Activated CD4-positive, alpha-beta memory T cell treated with anti-CD3 and anti-CD28 coated beads for 36 hours (primary cell): ENCODE measurements at regions not wholly inside any gene's neighbourhood (a gene's known extent, or its start where the extent isn't known, plus 50 kb on each side); places are given as distances from the start of the nearest gene placed in this dataset.
"Not testable (repeated sequence)": the region's sequence is repeated elsewhere in the genome, so short reads cannot be mapped to it uniquely, and the experiment has no call there.

Source experiments
- CTCF ChIA-PET: fragments of 350-600 bp; sonication (Branson Sonifier 250); formaldehyde crosslinking; loops from one replicate; lab custom pipeline; 2021; ENCODE audit warnings: antibody characterized with exemption, inconsistent platforms; lab: Charles Lee
- POLR2A ChIA-PET: fragments of 350-600 bp; sonication (Branson Sonifier 250); formaldehyde crosslinking; loops from one replicate; lab custom pipeline; 2021; ENCODE audit warnings: antibody characterized with exemption; lab: Charles Lee
- DNase-seq: peaks from one replicate; pipeline ENCODE4 v3.0.0-alpha.2; 2020
- H3K27ac Mint-ChIP-seq: one replicate; pipeline ENCODE4 v1.8.0; 2021; ENCODE audit warnings: mixed read lengths
- H3K27me3 Mint-ChIP-seq: one replicate; pipeline ENCODE4 v1.8.0; 2021; ENCODE audit warnings: mixed read lengths
- H3K36me3 Mint-ChIP-seq: one replicate; pipeline ENCODE4 v1.8.0; 2021; ENCODE audit warnings: mixed read lengths
- H3K4me1 Mint-ChIP-seq: one replicate; pipeline ENCODE4 v1.8.0; 2021; ENCODE audit warnings: low read depth, mixed read lengths
- H3K4me3 Mint-ChIP-seq: one replicate; pipeline ENCODE4 v1.8.0; 2021; ENCODE audit warnings: mild to moderate bottlenecking, mixed read lengths
- H3K9me3 Mint-ChIP-seq: one replicate; pipeline ENCODE4 v1.8.0; 2021; ENCODE audit warnings: mixed read lengths
- intact Hi-C: fragments of 100-400 bp; cut with micrococcal nuclease; formaldehyde crosslinking; loops from one replicate; pipeline ENCODE4 v1.15.1; 2023

GRCh38 chr22:26822313-26822712 lies 164.9 kb downstream of the MIAT start:
- no peak for DNase-seq
- H3K9me3 Mint-ChIP-seq: peaks cover 12% of the 10 kb centered on the region
- CTCF ChIA-PET: no interaction called here
- H3K36me3 Mint-ChIP-seq: peaks cover 12% of the 10 kb centered on the region
- POLR2A ChIA-PET: no interaction called here
- H3K27ac Mint-ChIP-seq: no peak overlapping the region
- H3K4me1 Mint-ChIP-seq: no peaks in the 10 kb centered on the region
- H3K27me3 Mint-ChIP-seq: no peaks in the 10 kb centered on the region
- no peak overlapping the region for H3K4me3 Mint-ChIP-seq
- intact Hi-C loops: no loop called here

GRCh38 chr22:26823966-26824365 lies 166.6 kb downstream of the MIAT start:
- H3K4me3 Mint-ChIP-seq: no peak overlapping the region
- CTCF ChIA-PET: interaction anchor here (0.6 kb wide), 2 partner anchors 52 to 147 kb away, joined by 3 read pairs; no protein-coding TSS in a partner anchor
- no peak for DNase-seq
- intact Hi-C loops: no loop called here
- H3K9me3 Mint-ChIP-seq: no peaks in the 10 kb centered on the region
- no peaks in the 10 kb centered on the region for H3K27me3 Mint-ChIP-seq
- H3K27ac Mint-ChIP-seq: no peak overlapping the region
- no peaks in the 10 kb centered on the region for H3K36me3 Mint-ChIP-seq
- POLR2A ChIA-PET: no interaction called here
- H3K4me1 Mint-ChIP-seq: no peaks in the 10 kb centered on the region

DNA sequence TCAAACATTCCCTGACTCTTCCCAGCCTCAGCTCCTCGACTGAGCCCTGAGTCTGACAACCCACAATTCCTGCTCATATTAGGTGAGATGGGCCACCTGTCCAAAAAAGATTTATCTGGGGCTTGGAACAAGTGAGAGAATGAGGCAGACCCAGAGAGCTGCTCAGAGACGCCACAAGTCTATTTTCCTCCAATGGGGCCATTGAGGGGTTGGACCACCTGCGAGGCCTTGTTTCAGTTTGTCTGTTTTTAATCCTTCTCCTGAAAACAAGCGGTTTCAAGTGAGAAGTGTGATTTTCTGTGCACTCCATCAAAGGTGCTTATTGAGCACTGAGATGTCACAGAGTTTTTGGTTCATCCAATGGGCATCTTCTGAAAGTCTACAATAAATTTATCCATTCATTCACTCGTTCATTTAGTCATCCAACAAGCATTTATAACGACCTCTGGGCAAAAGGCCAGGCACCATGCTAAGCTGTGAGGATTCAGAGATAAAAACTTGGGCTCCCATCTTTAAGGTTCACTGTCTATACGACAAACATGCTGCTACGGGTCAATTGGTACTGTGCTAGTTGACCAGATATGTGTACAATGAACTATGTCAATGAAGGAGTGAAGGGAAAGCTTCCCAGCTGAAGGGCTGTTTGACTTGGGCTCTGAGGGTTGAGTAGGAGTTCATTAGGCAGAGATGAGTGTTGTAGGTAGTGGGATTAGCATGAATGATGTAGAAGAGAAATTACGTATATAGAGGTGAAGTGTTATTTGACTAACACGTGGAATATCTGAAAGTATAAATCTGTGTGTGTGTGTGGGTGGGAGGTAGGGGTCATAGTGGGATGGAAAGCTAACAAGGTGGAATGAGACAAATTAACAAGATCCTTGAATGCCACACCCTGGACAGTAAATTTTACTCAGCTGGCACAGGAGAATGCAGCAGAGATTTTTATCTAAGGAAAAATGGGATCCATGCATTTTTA lies 168.9 kb downstream of the MIAT start:
- Mint-ChIP-seq H3K36me3 (no peaks in the 10 kb centered on the region), H3K4me1 (no peaks in the 10 kb centered on the region), H3K27me3 (no peaks in the 10 kb centered on the region), H3K4me3 (no peak overlapping the region), H3K27ac (no peak overlapping the region), H3K9me3 (no peaks in the 10 kb centered on the region)
- POLR2A ChIA-PET: no interaction called here
- CTCF ChIA-PET: no interaction called here
- DNase-seq: no peak
- intact Hi-C loops: no loop called here

DNA sequence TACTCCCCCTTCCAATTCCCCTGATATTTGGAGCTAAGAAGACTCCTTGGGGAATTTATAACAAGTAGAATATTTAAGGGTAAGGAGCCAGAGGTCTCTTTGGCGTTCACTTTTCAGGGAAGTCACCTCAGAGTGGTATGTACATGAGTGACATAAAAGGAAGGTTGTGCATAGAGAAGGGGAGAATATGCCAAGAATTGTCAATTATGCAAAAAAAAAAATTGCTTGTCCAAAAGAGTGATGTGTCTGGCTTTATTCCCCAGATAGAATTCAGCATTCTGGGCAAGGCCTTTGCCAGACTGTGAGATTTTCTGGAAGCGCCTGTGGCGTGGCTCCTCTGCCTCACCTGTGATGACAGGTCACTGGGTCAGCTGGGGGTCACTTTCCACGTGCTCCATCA lies 170.2 kb downstream of the MIAT start:
- no peaks in the 10 kb centered on the region for H3K27me3 Mint-ChIP-seq

GRCh38 chr22:26828311-26828710 lies 170.9 kb downstream of the MIAT start:
- H3K4me3 Mint-ChIP-seq: no peak overlapping the region
- H3K9me3 Mint-ChIP-seq: no peaks in the 10 kb centered on the region
- no peaks in the 10 kb centered on the region for H3K27me3 Mint-ChIP-seq
- ChIA-PET CTCF (no interaction called here), POLR2A (no interaction called here)
- H3K27ac Mint-ChIP-seq: no peak overlapping the region
- intact Hi-C loops: no loop called here
- no peaks in the 10 kb centered on the region for H3K4me1 Mint-ChIP-seq
- H3K36me3 Mint-ChIP-seq: no peaks in the 10 kb centered on the region
- no peak for DNase-seq

More for the DNA sequence above, 170.2 kb downstream of the MIAT start:
- no peaks in the 10 kb centered on the region for H3K36me3 Mint-ChIP-seq
- H3K9me3 Mint-ChIP-seq: no peaks in the 10 kb centered on the region
- POLR2A ChIA-PET: no interaction called here
- DNase-seq: no peak
- no peaks in the 10 kb centered on the region for H3K4me1 Mint-ChIP-seq
- no peak overlapping the region for H3K27ac Mint-ChIP-seq
- intact Hi-C loops: no loop called here
- CTCF ChIA-PET: no interaction called here
- no peak overlapping the region for H3K4me3 Mint-ChIP-seq

DNA sequence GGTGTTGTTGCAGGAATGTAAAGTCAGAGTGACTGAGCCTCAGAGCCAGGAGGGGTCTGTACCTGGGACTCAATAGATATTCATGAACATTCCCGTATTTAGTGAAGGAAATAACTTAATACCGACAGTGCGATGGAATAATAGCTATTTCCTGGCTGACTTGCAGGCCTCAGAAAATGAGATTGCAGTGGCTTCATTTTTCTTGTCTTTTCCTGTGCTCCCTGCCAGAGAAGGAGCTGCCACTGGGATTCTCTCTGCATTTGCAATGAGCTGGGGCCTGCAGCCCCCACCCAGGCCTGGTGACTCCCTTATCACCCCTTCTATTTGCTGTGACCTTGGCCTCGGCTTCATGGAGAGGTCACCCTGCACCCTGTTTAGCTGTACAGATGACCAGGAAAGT lies 173.4 kb downstream of the MIAT start:
- ChIA-PET CTCF (no interaction called here), POLR2A (no interaction called here)
- Mint-ChIP-seq H3K4me1 (no peaks in the 10 kb centered on the region), H3K9me3 (no peaks in the 10 kb centered on the region), H3K36me3 (no peaks in the 10 kb centered on the region), H3K4me3 (no peak overlapping the region), H3K27ac (no peak overlapping the region), H3K27me3 (no peaks in the 10 kb centered on the region)
- intact Hi-C loops: loop anchor here (10.0 kb wide), 1 partner anchor 974 kb away; the partner anchor contains the start of gene MN1
- no peak for DNase-seq

DNA sequence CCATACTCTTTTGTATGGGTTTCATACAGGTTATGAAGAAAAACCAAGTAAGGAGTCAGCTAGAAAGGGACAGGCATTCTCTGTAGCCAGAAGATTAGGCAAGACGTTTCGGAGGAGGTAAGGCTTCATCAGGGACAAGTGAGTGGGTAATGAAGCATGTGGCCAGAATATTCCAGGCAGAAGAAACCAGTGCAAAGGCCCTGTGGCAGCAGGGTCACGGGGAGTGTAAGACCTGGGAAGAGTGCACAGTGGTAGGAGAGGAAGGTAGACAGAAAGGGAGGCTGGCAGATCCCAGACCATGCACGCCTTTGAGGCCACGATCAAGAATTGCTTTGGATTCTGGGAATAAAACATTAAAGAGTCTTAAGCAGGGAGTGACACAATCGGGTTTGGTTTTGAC lies 177.6 kb downstream of the MIAT start:
- intact Hi-C loops: loop anchor here (10.0 kb wide), 1 partner anchor 970 kb away; the partner anchor contains the start of gene MN1
- H3K9me3 Mint-ChIP-seq: no peaks in the 10 kb centered on the region
- DNase-seq: no peak
- no peaks in the 10 kb centered on the region for H3K27me3 Mint-ChIP-seq
- ChIA-PET CTCF (no interaction called here), POLR2A (no interaction called here)
- no peaks in the 10 kb centered on the region for H3K4me1 Mint-ChIP-seq
- no peak overlapping the region for H3K27ac Mint-ChIP-seq
- no peaks in the 10 kb centered on the region for H3K36me3 Mint-ChIP-seq
- H3K4me3 Mint-ChIP-seq: no peak overlapping the region

DNA sequence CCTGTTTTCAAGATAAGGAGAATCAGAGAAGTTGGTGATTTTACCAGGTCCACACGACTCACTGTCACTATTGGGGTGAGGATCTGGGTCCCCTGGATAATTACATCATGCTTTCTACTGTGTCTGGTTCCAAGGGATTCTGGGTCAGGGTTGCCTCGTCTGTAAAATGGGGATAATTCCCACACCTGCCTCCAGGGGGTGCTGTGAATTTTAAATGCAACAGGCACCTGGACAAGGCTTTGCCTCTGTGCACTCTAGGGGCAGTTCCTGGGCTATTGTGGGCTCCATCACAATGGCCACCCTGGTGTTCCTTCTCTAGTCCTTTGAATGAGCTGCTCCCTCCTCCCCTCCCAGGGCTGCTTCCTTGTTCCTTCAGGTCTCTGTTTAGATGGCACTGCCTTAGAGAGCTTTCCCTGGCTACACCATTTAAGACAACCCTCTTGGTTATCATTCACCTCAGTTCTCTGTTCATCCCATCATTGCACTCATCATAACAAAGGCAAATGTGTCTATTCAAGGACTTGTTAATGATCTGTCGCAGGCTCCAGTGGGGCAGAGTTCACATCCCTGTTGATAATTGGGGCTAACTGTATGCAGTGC lies 178.6 kb downstream of the MIAT start:
- H3K4me3 Mint-ChIP-seq: no peak overlapping the region
- CTCF ChIA-PET: interaction anchor here (0.6 to 0.8 kb wide), 3 partner anchors 46 to 417 kb away, joined by 3 read pairs; no protein-coding TSS in a partner anchor
- H3K9me3 Mint-ChIP-seq: no peaks in the 10 kb centered on the region
- peak; percentile 70 for DNase-seq
- H3K27me3 Mint-ChIP-seq: no peaks in the 10 kb centered on the region
- H3K4me1 Mint-ChIP-seq: no peaks in the 10 kb centered on the region
- no peak overlapping the region for H3K27ac Mint-ChIP-seq
- no peaks in the 10 kb centered on the region for H3K36me3 Mint-ChIP-seq
- intact Hi-C loops: loop anchor here (10.0 kb wide), 1 partner anchor 969 kb away; the partner anchor contains the start of gene MN1
- POLR2A ChIA-PET: no interaction called here

GRCh38 chr22:26837784-26838470 lies 180.5 kb downstream of the MIAT start:
- POLR2A ChIA-PET: no interaction called here
- Mint-ChIP-seq H3K9me3 (no peaks in the 10 kb centered on the region), H3K27ac (no peak overlapping the region), H3K4me3 (no peak overlapping the region), H3K36me3 (no peaks in the 10 kb centered on the region), H3K4me1 (no peaks in the 10 kb centered on the region), H3K27me3 (no peaks in the 10 kb centered on the region)
- intact Hi-C loops: loop anchor here (10.0 kb wide), 1 partner anchor 967 kb away; the partner anchor contains the start of gene MN1
- DNase-seq: no peak
- CTCF ChIA-PET: no interaction called here

GRCh38 chr22:26838471-26838825 lies 181.1 kb downstream of the MIAT start:
- H3K27me3 Mint-ChIP-seq: no peaks in the 10 kb centered on the region
- POLR2A ChIA-PET: no interaction called here
- no peak for DNase-seq
- no peak overlapping the region for H3K27ac Mint-ChIP-seq
- no peaks in the 10 kb centered on the region for H3K36me3 Mint-ChIP-seq
- no peak overlapping the region for H3K4me3 Mint-ChIP-seq
- no peaks in the 10 kb centered on the region for H3K9me3 Mint-ChIP-seq
- intact Hi-C loops: loop anchor here (10.0 kb wide), 1 partner anchor 966 kb away; the partner anchor contains the start of gene MN1
- CTCF ChIA-PET: no interaction called here
- H3K4me1 Mint-ChIP-seq: no peaks in the 10 kb centered on the region

DNA sequence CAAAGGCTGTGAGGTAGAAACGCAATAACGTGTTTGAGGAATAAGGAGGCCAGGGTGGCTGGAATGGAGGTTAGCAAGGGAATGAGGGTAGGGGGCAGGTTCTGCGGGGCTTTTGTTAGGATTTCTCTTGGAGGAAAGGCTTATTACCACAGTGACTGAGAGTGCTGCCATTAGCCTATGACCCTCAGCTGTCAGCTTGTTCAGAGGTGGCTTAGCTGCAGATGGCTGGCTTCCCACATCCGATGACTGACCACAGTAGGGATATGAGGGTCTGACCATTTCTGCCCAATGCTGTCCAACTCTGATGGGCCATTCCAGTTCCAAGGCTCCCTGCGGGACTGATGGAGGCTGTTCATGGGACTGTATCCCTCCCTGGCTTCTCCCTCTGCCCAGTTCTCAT lies 181.8 kb downstream of the MIAT start:
- intact Hi-C loops: loop anchor here (10.0 kb wide), 1 partner anchor 966 kb away; the partner anchor contains the start of gene MN1
- H3K4me3 Mint-ChIP-seq: no peak overlapping the region
- H3K27ac Mint-ChIP-seq: no peak overlapping the region
- no peaks in the 10 kb centered on the region for H3K36me3 Mint-ChIP-seq
- no peaks in the 10 kb centered on the region for H3K4me1 Mint-ChIP-seq
- H3K27me3 Mint-ChIP-seq: no peaks in the 10 kb centered on the region
- no peaks in the 10 kb centered on the region for H3K9me3 Mint-ChIP-seq
- CTCF ChIA-PET: no interaction called here
- DNase-seq: no peak
- POLR2A ChIA-PET: no interaction called here

DNA sequence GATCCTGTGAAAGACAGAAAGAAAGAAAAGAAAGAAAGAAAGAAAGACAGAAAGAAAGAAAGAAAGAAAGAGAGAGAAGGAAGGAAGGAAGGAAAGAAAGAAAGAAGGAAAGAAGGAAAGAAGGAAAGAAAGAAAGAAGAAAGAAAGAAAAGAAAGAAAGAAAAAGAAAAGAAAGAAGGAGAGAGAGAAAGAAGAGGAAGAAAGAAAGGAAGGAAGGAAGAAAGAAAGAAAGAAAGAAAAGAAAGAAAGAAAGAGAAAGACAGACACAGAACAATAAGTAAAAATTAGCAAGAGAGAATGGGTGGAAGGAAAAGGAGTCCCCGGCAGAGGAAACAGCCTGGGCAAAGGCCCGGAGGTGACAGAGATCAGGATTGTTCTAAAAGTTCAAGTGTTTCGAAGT lies 183.4 kb downstream of the MIAT start:
- POLR2A ChIA-PET, DNase-seq, H3K27ac Mint-ChIP-seq: not testable (repeated sequence)

More for the DNA sequence above, 183.4 kb downstream of the MIAT start:
- H3K27me3 Mint-ChIP-seq, H3K4me3 Mint-ChIP-seq, H3K36me3 Mint-ChIP-seq, H3K9me3 Mint-ChIP-seq, CTCF ChIA-PET, intact Hi-C loops, H3K4me1 Mint-ChIP-seq: not testable (repeated sequence)
